Tibial nerve (tissue), 4 donors: ENCODE measurements at regions not wholly inside any gene's neighbourhood (a gene's known extent, or its start where the extent isn't known, plus 50 kb on each side); places are given as distances from the start of the nearest gene placed in this dataset.
"Not testable (repeated sequence)": the region's sequence is repeated elsewhere in the genome, so short reads cannot be mapped to it uniquely, and the experiment has no call there.

Experiments used
- DNase-seq, 2 donors: peaks; one replicate each; pipeline ENCODE4 v3.0.0-alpha.2; 2019; ENCODE audit warnings: low spot score in 2 of 2
- H3K27ac ChIP-seq, 4 donors: fragments of 200-600 bp; sonication (generic) in 3 of 4; one replicate each; pipeline ENCODE4 v1.5.1; 2017 to 2019; ENCODE audit warnings: mild to moderate bottlenecking in 1 of 4
- H3K27me3 ChIP-seq, 2 donors: fragments of 200-600 bp; sonication (generic) in 1 of 2; one replicate each; pipeline versions ENCODE4 v1.5.1 to v1.6.0; 2017 to 2019
- H3K36me3 ChIP-seq, 3 donors: fragments of 200-600 bp; sonication (generic); one replicate each; pipeline ENCODE4 v1.5.1; 2018 to 2019
- H3K4me1 ChIP-seq, 4 donors: fragments of 200-600 bp; sonication (generic) in 3 of 4; one replicate each; pipeline ENCODE4 v1.5.1; 2017 to 2019
- H3K4me3 ChIP-seq, 4 donors: fragments of 200-600 bp; sonication (generic) in 3 of 4; one replicate each; pipeline ENCODE4 v1.5.1; 2017 to 2019; ENCODE audit warnings: mild to moderate bottlenecking in 1 of 4, moderate library complexity in 1 of 4
- H3K9me3 ChIP-seq, 4 donors: fragments of 200-600 bp; sonication (generic) in 3 of 4; one replicate each; pipeline ENCODE4 v1.5.1; 2017 to 2019
- CTCF ChIP-seq, 5 experiments: fragments of 200-600 bp in 3 of 5; fragments of 450-650 bp in 2 of 5; sonication (generic) in 3 of 5; IDR thresholded peaks; one replicate each; pipeline ENCODE4 v1.5.1; 2016 to 2019; ENCODE audit warnings: antibody characterized with exemption in 5 of 5, mild to moderate bottlenecking in 3 of 5, moderate library complexity in 2 of 5
- EP300 ChIP-seq, 2 donors: sonication (generic); formaldehyde crosslinking; IDR thresholded peaks; one replicate each; pipeline ENCODE4 v1.6.1; 2017; ENCODE audit warnings: antibody characterized with exemption in 2 of 2, mild to moderate bottlenecking in 1 of 2
- POLR2A ChIP-seq, 2 donors: fragments of 450-650 bp; IDR thresholded peaks; one replicate each; pipeline ENCODE4 v1.6.1; 2017; ENCODE audit warnings: antibody characterized with exemption in 2 of 2, mild to moderate bottlenecking in 2 of 2, moderate library complexity in 2 of 2
- WGBS, 2 donors: methylation state at CpG; one replicate each; pipeline ENCODE4 v1.1.5; 2018; 5-methylcytosine and 5-hydroxymethylcytosine counted together

GRCh38 chr14:48052973-48053372 is 377.6 kb upstream of the MDGA2 start:
- Histone ChIP-seq H3K27ac (no peak overlapping the region), H3K27me3 (no peaks in the 10 kb centered on the region), H3K36me3 (no peaks in the 10 kb centered on the region), H3K4me1 (no peaks in the 10 kb centered on the region), H3K4me3 (no peak overlapping the region), H3K9me3 (no peaks in the 10 kb centered on the region)
- TF ChIP-seq CTCF (IDR thresholded peaks at IDR 0.05): no peak
- no peak for TF ChIP-seq EP300 (IDR thresholded peaks at IDR 0.05)
- TF ChIP-seq POLR2A (IDR thresholded peaks at IDR 0.05): no peak
- 28 to 38% methylated on average over 1 of the region's 1 CpG for WGBS, 2 donors
- no peak for DNase-seq

- TF ChIP-seq POLR2A (IDR thresholded peaks at IDR 0.05) (no peak), CTCF (IDR thresholded peaks at IDR 0.05) (no peak), EP300 (IDR thresholded peaks at IDR 0.05) (no peak)
- no peaks in the 10 kb centered on the region for H3K27me3 ChIP-seq
- H3K4me3 ChIP-seq: no peak overlapping the region
- WGBS, 2 donors: 83 to 84% methylated on average over 6 to 7 of the region's 8 CpGs
- no peaks in the 10 kb centered on the region for H3K36me3 ChIP-seq
- H3K9me3 ChIP-seq: peaks cover 0 to 30% (median 3%) of the 10 kb centered on the region in 4 donors
- H3K27ac ChIP-seq: no peak overlapping the region
- no peaks in the 10 kb centered on the region for H3K4me1 ChIP-seq
- no peak for DNase-seq
These were observed 360.4 kb upstream of the MDGA2 start for GRCh38 chr14:48035836-48036235.

GRCh38 chr14:48027115-48027514 is 351.7 kb upstream of the MDGA2 start:
- H3K4me3 ChIP-seq: no peak overlapping the region
- H3K27me3 ChIP-seq: no peaks in the 10 kb centered on the region
- H3K9me3 ChIP-seq: peaks cover 0 to 6% (median 0%) of the 10 kb centered on the region in 4 donors
- no peaks in the 10 kb centered on the region for H3K36me3 ChIP-seq
- WGBS, 2 donors: 35 to 45% methylated on average over 2 of the region's 2 CpGs
- no peak for TF ChIP-seq EP300 (IDR thresholded peaks at IDR 0.05)
- TF ChIP-seq POLR2A (IDR thresholded peaks at IDR 0.05): no peak
- no peak for TF ChIP-seq CTCF (IDR thresholded peaks at IDR 0.05)
- no peak for DNase-seq
- H3K4me1 ChIP-seq: peaks cover 0 to 4% (median 0%) of the 10 kb centered on the region in 4 donors
- H3K27ac ChIP-seq: no peak overlapping the region

GRCh38 chr14:48023881-48024280 is 348.5 kb upstream of the MDGA2 start:
- no peak for DNase-seq
- no peak for TF ChIP-seq EP300 (IDR thresholded peaks at IDR 0.05)
- no peak for TF ChIP-seq POLR2A (IDR thresholded peaks at IDR 0.05)
- TF ChIP-seq CTCF (IDR thresholded peaks at IDR 0.05): no peak
- Histone ChIP-seq H3K27me3 (no peaks in the 10 kb centered on the region), H3K9me3 (no peaks in the 10 kb centered on the region), H3K36me3 (no peaks in the 10 kb centered on the region), H3K27ac (no peak overlapping the region), H3K4me1 (peaks cover 0 to 4% (median 0%) of the 10 kb centered on the region in 4 donors), H3K4me3 (no peak overlapping the region)
- 32 to 43% methylated on average over 3 of the region's 3 CpGs for WGBS, 2 donors

- H3K27ac ChIP-seq, H3K36me3 ChIP-seq, DNase-seq, H3K27me3 ChIP-seq, H3K4me3 ChIP-seq, H3K4me1 ChIP-seq, H3K9me3 ChIP-seq: not testable (repeated sequence)
- 28 to 34% methylated on average over 12 of the region's 12 CpGs for WGBS, 2 donors
These were observed 336.1 kb upstream of the MDGA2 start for GRCh38 chr14:48011484-48011883.

GRCh38 chr14:48008646-48009045 is 333.2 kb upstream of the MDGA2 start:
- H3K27me3 ChIP-seq: no peaks in the 10 kb centered on the region
- H3K27ac ChIP-seq: no peak overlapping the region
- no peak for DNase-seq
- H3K4me1 ChIP-seq: no peaks in the 10 kb centered on the region
- H3K36me3 ChIP-seq: no peaks in the 10 kb centered on the region
- TF ChIP-seq CTCF (IDR thresholded peaks at IDR 0.05) (no peak), EP300 (IDR thresholded peaks at IDR 0.05) (no peak), POLR2A (IDR thresholded peaks at IDR 0.05) (no peak)
- no peak overlapping the region for H3K4me3 ChIP-seq
- H3K9me3 ChIP-seq: no peaks in the 10 kb centered on the region
